Smooth muscle cell (in vitro differentiated cells): ENCODE measurements at regions not wholly inside any gene's neighbourhood (a gene's known extent, or its start where the extent isn't known, plus 50 kb on each side); places are given as distances from the start of the nearest gene placed in this dataset.
A peak's percentile ranks its signal among the peaks of the same experiment; 100 is the strongest.

Source experiments
- DNase-seq: peaks from one replicate; lab custom pipeline; 2025; ENCODE audit not compliant: unreplicated experiment; lab: John Stamatoyannopoulos, UW
- H2AFZ ChIP-seq: fragments of 200-600 bp; sonication (generic); 2 replicates; pipeline ENCODE4 v1.6.0; 2016; ENCODE audit warnings: antibody characterized with exemption, low read depth, mild to moderate bottlenecking
- H3F3A ChIP-seq: fragments of 200-600 bp; sonication (generic); 2 replicates; pipeline ENCODE4 v1.6.0; 2017; ENCODE audit warnings: antibody characterized with exemption, low read depth
- H3K27ac ChIP-seq: fragments of 200-600 bp; sonication (generic); 2 replicates; pipeline ENCODE4 v1.5.1; 2016; ENCODE audit warnings: low read depth, mild to moderate bottlenecking
- H3K27me3 ChIP-seq: fragments of 200-600 bp; sonication (generic); 2 replicates; pipeline ENCODE4 v1.6.1; 2016; ENCODE audit warnings: low read depth, mild to moderate bottlenecking
- H3K36me3 ChIP-seq: fragments of 200-600 bp; sonication (generic); 2 replicates; pipeline ENCODE4 v1.5.1; 2016; ENCODE audit warnings: low read depth
- H3K4me1 ChIP-seq: fragments of 200-600 bp; sonication (generic); 2 replicates; pipeline ENCODE4 v1.5.1; 2016; ENCODE audit warnings: low read depth
- H3K4me2 ChIP-seq: fragments of 200-600 bp; sonication (generic); 2 replicates; pipeline ENCODE4 v1.6.0; 2016; ENCODE audit warnings: mild to moderate bottlenecking
- H3K4me3 ChIP-seq: fragments of 200-600 bp; sonication (generic); 2 replicates; pipeline ENCODE4 v1.5.1; 2016; ENCODE audit warnings: mild to moderate bottlenecking
- H3K79me2 ChIP-seq: fragments of 200-600 bp; sonication (generic); 2 replicates; pipeline ENCODE4 v1.6.0; 2016; ENCODE audit warnings: low read depth, mild to moderate bottlenecking
- H3K9ac ChIP-seq: fragments of 200-600 bp; sonication (generic); 2 replicates; pipeline ENCODE4 v1.6.0; 2016; ENCODE audit warnings: low read depth
- H3K9me3 ChIP-seq: fragments of 200-600 bp; sonication (generic); replicated peaks from 2 replicates; pipeline ENCODE4 v1.5.1; 2016; ENCODE audit warnings: low read depth
- H4K20me1 ChIP-seq: fragments of 200-600 bp; sonication (generic); 2 replicates; pipeline ENCODE4 v1.6.0; 2016; ENCODE audit warnings: low read depth
- WGBS: methylation state at CpG from one replicate; pipeline ENCODE4 v1.1.7; 2016; ENCODE audit warnings: low lambda C conversion rate; 5-methylcytosine and 5-hydroxymethylcytosine counted together
- TF ChIP-seq, protein P1 (sequence below): fragments of 200-600 bp; sonication (generic); IDR thresholded peaks from 2 replicates; pipeline ENCODE4 v1.5.1; 2017; ENCODE audit warnings: borderline replicate concordance, mild to moderate bottlenecking, antibody characterized with exemption; ENCODE audit not compliant: insufficient read depth, poor library complexity, severe bottlenecking

DNA sequence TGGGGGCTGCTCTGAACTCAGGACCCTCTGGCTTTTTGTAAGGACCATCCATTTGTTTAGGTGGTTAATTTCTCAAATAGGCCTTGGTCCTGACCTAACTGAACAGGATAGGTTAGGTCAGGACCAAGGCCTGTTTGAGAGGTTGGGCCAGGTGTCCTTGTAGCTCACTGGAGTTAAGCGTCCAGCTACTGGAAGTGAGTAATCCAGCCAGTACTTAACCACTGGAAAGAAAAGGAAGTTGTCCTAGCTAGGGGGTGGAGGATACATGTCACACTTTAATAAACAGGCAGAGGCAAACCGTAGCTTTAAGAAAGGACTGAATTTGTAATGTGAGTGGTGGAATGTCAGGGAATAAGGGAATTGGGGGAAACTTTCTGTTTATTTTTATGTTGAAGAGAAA lies 96.0 kb downstream of the GPR85 start:
- Histone ChIP-seq H2AFZ (no peak overlapping the region), H3K27ac (no peak overlapping the region), H3K9ac (no peak overlapping the region), H3K27me3 (no peaks in the 10 kb centered on the region), H3K4me2 (no peak overlapping the region), H3K4me1 (peaks cover 21% of the 10 kb centered on the region), H3K4me3 (no peak overlapping the region), H4K20me1 (no peaks in the 10 kb centered on the region), H3K9me3 (no peaks in the 10 kb centered on the region), H3F3A (peaks cover 15% of the 10 kb centered on the region), H3K36me3 (no peaks in the 10 kb centered on the region), H3K79me2 (no peaks in the 10 kb centered on the region)
- TF ChIP-seq, protein P1, sequence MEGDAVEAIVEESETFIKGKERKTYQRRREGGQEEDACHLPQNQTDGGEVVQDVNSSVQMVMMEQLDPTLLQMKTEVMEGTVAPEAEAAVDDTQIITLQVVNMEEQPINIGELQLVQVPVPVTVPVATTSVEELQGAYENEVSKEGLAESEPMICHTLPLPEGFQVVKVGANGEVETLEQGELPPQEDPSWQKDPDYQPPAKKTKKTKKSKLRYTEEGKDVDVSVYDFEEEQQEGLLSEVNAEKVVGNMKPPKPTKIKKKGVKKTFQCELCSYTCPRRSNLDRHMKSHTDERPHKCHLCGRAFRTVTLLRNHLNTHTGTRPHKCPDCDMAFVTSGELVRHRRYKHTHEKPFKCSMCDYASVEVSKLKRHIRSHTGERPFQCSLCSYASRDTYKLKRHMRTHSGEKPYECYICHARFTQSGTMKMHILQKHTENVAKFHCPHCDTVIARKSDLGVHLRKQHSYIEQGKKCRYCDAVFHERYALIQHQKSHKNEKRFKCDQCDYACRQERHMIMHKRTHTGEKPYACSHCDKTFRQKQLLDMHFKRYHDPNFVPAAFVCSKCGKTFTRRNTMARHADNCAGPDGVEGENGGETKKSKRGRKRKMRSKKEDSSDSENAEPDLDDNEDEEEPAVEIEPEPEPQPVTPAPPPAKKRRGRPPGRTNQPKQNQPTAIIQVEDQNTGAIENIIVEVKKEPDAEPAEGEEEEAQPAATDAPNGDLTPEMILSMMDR, result no peak
- 50% methylated on average over 2 of the region's 2 CpGs for WGBS
- no peak for DNase-seq

DNA sequence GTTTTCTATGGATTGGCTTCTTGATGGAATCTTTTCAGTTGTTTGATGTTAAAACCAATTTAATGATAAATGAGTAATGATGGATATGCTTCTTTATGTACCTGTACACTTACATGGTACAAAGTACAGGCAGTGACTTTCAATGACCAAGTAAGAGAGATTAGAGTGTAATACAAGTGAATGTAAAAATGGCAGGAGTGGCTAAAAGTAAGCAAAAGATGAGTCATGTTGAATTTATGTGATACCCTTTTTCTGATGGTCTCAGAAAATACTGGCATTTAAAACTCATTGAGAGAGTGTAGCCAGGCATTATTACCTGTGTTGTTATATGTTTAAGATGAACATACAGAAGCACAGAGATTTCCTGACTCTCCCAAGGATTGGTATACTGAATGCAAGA lies 97.1 kb downstream of the GPR85 start:
- Histone ChIP-seq H3K27me3 (no peaks in the 10 kb centered on the region), H3K4me3 (no peak overlapping the region), H3K4me2 (no peak overlapping the region), H4K20me1 (no peaks in the 10 kb centered on the region), H3K79me2 (no peaks in the 10 kb centered on the region), H3K36me3 (no peaks in the 10 kb centered on the region), H3K4me1 (peaks cover 19% of the 10 kb centered on the region), H2AFZ (no peak overlapping the region), H3F3A (peaks cover 16% of the 10 kb centered on the region), H3K27ac (no peak overlapping the region), H3K9ac (no peak overlapping the region), H3K9me3 (no peaks in the 10 kb centered on the region)
- TF ChIP-seq, protein P1, result no peak
- DNase-seq, result no peak

DNA sequence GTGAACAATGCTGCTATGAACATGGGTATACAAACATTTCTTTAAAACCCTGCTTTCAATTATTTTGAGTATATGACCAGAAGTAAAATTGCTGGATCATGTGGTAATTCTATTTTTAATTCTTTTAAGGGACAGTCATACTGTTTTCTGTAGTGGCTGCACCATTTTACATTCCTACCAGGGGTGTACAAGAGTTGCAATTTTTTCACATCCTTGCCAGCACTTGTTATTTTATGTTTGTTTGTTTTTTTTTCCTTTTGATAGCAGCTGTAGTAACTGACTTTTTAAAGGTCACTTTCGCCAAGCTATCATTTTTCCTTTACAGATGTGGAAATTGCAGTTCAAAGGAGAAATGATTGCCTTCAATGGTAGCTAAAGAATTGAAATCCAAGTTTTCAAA lies 99.5 kb downstream of the GPR85 start:
- WGBS, result 89% methylated on average over 1 of the region's 1 CpG
- Histone ChIP-seq H3K9me3 (no peaks in the 10 kb centered on the region), H3K36me3 (no peaks in the 10 kb centered on the region), H3K4me1 (peaks cover 19% of the 10 kb centered on the region), H2AFZ (no peak overlapping the region), H3K9ac (no peak overlapping the region), H3K79me2 (no peaks in the 10 kb centered on the region), H3K27ac (peak overlapping the region; percentile 91), H4K20me1 (no peaks in the 10 kb centered on the region), H3K4me3 (no peak overlapping the region), H3K4me2 (peak overlapping the region; percentile 78), H3K27me3 (no peaks in the 10 kb centered on the region), H3F3A (peaks cover 16% of the 10 kb centered on the region)
- TF ChIP-seq, protein P1, result no peak
- no peak for DNase-seq

DNA sequence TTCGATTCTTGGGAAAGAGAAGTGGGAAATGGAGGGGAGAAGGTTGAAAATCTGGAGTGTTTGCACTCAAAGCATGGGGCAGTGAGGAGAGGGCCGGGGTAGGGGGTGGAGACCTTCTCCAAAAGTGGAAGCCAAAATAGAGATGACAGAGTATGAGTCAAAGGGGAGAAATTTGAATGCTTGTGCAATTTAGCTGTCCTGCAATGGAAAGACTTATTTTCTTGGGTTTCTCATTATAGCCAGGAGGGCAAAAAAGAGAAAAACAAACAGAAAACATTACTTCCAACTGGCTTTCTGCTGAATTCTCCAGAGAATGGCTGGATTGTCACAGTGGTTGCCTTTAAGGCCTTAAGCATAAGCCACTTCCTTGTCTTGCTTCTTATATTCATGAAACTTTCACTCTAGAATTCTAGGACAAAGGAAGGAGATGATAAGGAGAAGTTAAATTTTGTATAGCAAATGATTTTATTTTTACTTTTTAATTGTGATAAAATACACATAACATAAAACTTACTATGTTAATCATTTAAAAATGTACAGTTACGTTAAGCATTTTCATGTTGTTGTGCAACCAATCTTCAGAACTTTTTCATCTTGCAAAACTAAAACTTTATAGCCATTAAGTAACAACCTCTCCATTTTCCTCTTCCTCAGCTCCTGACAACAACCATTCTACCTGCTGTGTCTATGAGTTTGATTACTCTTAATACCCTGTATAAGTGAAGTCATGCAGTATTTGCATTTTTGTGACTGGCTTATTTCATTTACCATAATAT lies 100.2 kb downstream of the GPR85 start:
- no peak overlapping the region for H3K4me3 ChIP-seq
- H3K4me2 ChIP-seq, result peak overlapping the region; percentile 78
- no peak for DNase-seq
- H3F3A ChIP-seq, result peaks cover 16% of the 10 kb centered on the region
- no peaks in the 10 kb centered on the region for H4K20me1 ChIP-seq
- no peaks in the 10 kb centered on the region for H3K79me2 ChIP-seq
- H3K4me1 ChIP-seq, result peaks cover 19% of the 10 kb centered on the region
- H2AFZ ChIP-seq, result peak overlapping the region; percentile 79
- H3K9ac ChIP-seq, result peak overlapping the region; percentile 61
- no peaks in the 10 kb centered on the region for H3K36me3 ChIP-seq
- no peaks in the 10 kb centered on the region for H3K9me3 ChIP-seq
- 36% methylated on average over 3 of the region's 3 CpGs for WGBS
- H3K27ac ChIP-seq, result peak overlapping the region; percentile 91
- TF ChIP-seq, protein P1, result no peak
- no peaks in the 10 kb centered on the region for H3K27me3 ChIP-seq
